NCI-H187 treated with DMSO at 0.1 percent for 48 hours (cell line): ENCODE measurements at regions not wholly inside any gene's neighbourhood (a gene's known extent, or its start where the extent isn't known, plus 50 kb on each side); places are given as distances from the start of the nearest gene placed in this dataset.

Experiments used
- DNase-seq: peaks from one replicate; lab custom pipeline; 2025; lab: John Stamatoyannopoulos, UW

DNA sequence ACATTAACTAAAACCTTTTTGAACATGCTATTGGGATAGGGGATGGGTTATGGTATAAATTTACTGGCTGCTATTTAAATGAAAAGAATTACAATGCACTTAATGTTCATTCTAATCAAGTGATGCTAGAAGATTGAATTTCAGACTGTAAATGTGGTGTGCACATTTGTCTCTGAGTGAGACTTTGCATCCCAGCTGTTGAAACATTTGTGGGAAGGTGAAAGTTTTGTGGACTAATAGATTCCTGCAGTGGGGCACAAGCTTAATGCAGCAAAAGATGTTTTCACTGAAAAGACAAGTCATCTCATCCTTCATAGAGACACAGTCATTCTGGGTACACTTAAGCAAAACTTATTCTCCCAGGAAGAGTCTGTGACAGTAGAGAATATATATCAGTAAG is 323.6 kb downstream of the NFIB start:
- DNase-seq: no peak

DNA sequence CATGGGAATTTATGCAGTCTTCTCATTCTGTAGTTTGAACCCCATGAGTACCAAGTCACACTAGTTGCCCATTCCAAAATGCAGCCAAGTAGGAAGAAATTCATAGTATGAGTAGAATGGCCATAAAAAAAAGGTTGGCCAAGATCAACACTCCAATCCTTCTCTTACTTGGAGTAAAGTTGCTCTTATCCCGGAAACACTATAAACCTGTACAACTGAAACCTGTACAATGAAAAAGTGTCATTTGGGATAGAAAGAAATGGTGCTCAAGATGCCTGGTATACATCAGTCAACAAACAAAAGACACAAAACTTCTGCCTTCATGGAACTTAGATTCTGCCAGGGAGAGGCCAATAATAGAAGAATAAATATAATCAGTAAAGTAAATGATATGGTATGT is 325.0 kb downstream of the NFIB start:
- no peak for DNase-seq

DNA sequence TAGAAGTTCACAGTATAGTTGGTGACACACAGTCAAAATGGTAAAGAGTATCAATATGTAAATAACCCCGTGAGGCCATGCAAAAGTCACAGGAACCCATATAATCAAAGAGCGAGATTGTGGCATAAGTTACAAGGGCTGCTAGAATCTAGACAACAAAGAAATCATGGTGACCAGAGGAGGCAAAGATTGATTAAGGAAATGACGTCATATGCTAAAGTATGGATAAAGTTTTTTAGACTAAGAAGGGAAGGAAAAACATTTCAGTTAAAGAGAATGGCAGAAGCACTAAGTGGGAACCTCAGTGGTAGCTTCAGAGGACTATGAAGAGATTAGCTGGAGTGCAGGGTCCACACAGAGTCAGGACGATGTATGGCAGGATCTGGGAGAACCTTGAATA is 330.3 kb downstream of the NFIB start:
- DNase-seq: no peak

DNA sequence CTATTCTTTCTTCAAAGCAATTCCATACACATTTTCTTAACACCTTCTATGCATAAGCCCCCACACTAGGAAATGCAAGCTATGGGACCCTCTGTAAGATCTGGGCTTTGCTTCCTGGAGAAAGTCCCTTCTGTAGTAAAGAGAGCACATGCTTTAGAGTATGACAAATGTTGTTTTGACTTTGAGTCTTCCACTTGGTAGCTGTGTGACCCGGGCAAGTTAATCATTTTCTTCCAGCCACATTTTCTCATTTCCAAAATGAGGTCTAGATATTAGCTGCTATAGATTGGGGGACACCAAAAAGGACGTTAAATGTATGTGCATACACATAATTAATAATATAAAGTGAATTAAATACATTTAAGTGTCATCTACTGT is 334.0 kb downstream of the NFIB start:
- no peak for DNase-seq

DNA sequence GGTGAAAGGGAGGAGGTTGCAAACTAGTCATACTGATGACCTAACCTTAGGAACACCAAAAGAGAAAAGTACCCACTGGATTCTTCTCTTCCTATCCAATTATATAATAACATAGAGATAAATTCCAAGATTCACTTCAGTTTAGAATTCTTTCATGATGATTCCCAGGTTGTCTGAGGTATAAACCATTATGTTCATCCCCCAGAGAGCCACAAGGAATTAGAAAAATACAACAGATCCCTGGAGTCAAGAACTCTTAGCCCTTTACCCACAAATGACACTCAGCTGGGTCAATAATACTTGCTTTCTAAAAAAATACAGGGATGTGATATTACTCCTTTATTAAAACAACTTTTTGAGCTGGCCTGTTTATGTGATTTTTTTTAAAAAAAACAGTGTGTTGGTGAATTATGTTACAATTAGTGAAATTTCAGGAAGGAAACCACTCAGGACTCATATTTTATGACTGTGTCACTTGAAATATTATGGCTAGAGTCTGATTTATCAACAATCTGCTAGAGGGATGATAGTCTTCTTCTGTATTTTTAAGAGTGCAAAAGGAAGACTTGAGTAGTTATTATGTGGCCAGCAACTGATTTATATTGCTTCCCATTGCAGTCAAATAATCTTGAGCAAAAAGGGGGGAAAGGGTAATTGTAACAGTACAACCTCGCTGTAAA is 338.2 kb downstream of the NFIB start:
- no peak for DNase-seq

DNA sequence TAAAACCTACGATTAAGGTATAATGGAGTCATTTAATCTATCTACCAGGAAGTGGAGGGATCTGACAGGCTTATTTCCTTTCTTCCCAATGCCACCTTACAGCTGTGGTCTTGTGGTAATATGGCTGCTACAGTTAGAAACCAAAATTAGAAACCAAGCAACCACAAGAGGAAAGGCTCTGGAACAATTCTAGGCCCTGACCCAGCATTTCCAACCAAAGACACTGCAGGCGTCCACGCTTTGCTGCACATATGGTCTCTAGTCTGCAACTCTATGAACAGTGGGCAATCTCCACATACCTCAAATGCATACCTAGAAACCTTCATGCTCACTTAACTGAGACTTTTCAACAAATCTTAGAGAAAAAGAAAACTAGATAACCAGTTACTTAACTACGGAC is 339.1 kb downstream of the NFIB start:
- no peak for DNase-seq

DNA sequence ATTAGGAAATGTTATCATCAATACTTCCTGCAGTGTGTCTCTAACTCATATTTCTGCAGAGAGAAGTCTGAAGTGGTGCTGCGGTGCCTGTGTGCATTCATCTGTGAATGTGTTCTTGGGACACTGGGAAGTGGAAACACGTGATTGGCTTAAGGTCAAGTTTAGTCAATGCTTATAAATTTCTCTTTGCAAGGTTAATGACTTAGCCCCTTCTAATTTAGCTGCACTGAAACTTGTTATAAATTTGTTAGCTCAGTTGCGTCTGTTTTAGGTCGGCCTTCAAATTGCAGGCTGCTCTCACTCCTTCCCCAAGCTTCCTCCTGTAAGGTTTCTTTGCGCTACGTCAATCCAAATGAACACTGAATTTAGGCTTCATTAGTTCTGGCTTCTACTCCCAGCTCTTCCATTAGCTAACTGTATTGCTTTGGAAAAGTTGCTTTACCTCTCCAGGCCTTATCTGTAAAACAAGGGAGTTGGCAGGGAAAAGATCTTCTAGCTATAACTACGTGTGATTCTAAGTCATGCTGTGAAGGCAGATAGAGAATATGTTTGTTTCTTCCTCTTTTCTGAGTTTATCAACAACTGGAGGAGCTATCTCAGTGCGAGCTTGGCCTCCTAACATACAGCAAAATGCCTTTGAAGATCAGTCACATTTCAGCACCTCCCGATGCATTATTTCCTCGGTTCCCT is 341.8 kb downstream of the NFIB start:
- no peak for DNase-seq

DNA sequence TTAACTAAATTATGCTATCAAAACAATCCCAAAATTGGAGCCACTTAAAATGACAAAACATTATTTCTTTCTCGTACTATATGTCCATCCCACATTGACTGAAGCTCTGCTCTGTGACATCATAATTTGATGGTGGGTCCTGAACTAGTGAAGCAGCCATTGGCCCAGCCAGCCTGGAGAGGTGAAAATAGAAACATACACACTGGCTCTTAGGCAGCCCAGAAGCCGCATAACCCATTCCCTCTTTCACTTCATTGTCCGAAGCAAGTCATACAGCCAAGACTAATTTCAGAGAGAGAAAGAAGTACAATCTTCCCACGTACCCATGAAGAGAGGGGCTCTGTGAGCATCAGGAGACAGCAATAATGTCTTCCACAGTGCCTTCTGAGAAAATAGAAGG is 342.5 kb downstream of the NFIB start:
- DNase-seq: no peak

DNA sequence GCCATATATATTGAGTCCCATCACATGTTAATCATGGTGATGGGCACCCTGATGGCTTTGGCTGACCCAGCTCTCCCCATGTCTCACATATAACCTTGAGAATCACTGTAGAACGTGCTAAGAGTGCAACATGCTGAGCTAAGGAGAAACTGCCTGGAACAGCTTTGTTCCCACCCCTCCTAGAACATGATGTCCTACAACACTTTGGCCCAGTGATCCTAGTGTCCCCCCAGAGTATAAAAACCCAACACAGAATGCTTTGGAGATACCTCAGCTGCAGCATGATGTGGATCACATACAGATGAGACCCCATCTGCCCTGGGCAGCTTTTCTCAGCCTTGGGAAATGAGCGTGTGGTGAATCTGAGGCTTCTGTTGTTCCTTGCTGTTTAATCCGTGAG is 343.5 kb downstream of the NFIB start:
- DNase-seq: no peak

DNA sequence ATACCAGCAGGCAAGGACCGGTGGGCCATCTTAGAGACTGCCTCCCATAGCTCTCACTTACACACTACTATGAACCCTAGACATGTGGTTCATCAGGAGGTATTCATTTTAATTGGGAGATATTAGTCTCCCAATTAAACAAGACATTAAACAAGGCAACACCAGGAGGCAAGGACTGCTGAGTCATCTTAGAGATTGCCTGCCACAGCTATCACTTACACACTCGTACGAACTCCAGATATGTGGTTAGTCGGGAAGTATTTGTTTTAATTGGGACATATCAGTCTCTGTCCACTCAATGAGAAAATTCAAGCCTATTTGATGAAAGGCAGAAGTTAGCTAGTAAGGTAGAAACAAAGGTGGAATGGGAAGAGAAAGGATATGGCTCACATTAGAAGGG is 343.9 kb downstream of the NFIB start:
- no peak for DNase-seq

DNA sequence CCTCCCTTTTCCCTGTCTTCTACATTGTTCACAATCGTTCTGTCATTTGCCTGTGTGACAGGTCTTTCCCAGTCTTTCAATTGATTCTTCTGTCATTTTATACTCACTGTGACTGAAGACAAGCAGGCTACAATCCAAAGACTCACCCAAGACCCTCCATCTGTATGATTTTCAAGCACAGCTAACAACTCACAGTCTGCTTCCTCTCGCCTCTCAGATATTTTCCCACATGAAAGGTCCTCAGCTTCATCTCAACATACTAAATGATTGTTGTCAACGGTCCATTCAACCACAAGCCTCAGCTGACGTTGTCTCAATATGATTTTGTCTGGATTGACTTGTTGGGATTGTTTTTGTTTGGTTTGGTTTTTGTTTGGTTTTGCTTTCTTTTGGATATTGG is 346.5 kb downstream of the NFIB start:
- peak; percentile 9 for DNase-seq

DNA sequence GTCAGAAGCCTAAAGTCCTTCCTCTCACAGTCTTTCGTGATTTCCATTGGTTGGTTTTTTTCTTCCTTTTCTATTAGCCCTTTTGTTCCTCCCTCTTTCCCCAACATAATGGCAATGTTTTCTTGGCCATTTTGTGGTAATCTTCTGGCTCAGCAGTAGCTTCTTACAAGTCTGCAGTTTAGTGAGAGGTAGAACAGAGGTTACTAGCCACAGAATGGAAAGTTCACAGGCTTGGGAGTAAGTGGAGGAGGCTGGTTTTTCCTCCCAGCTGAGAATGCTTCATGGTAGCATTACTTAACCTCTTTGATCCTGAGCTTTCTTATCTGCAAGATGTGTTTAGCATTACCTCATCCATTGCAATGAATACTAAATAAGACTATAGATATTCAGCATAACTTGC is 346.9 kb downstream of the NFIB start:
- no peak for DNase-seq

DNA sequence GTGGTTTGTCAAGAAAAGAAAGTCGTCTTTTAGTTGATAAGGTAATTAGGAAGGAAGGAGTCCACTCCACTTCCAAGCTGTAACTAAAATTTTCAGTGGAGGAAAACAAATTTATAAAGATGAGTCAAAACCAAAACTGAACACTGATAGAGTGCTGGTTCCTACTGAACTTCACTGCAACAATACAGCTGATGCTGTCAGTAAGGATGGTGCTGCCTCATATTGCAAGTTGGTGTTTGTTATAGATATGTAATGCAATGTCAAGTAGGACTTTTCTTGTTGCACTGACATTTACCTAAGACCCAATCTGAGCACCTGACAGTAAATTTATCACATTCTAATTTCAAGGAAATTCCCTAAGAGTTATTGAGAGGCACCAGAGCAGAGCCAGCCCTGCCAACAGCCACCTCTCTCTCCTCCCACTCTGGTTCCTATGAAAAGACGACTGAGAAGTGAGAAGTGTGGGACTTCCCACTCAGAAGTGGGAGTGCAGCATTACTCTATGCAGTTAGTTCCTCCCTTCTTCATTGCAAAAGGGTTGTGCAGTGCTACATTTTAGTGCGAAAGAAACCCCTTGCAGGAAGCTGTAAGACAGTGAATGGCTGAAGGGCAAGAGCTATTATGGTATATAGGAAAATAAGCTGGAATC is 350.8 kb downstream of the NFIB start:
- DNase-seq: no peak

DNA sequence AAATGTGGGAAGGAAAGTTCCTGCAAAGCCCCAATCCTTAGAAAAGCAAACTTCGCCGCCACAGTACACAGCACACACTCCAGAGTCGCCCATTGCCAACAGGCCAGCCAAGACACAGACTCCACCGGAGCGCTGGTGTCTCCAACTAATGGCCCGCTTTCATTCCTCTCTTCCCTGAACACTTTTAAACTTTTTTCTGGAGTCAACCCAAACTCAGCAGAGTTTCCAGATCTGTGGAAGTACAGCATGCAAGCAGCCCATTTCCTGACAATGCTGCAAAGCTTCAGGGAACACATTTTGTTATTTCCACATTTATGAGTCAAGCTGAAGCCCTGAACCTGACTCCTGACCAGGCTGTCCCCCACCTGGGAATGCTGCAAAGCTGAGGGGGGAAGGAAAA is 351.9 kb downstream of the NFIB start:
- DNase-seq: no peak

DNA sequence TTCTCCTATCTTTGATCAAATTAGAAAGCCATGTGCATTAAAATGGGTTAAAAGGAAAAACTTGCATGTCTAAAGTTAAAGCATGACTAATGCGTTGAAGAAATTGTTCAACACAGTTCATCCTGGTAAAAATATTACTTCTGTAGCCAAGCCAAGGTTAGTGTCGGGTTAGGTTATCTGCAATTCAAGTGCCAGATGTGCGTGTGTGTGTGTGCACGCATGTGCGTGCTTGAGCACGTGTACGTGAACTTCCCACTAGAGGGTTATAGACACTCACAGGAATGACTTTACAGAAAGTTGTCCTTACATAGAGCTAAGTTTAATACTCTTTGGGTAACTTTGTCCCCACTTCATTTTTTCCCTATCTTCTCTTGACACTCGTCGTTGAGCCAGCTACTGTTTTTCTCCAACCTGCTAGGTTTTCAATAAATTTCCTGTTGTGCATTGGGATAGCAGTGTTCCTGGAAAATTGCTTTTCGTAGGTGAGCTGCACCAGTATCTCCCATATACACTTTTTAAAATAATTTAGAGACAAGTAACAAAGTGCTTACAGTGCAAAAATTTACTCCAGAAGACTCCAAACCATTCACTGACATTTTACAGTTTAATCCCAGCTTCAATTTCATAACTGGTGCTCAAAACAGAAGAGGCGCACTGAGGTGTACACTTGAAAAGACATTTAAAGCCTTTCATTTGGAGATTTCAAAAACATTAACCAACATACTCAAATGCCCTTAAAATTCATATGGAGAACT is 353.8 kb downstream of the NFIB start:
- no peak for DNase-seq

DNA sequence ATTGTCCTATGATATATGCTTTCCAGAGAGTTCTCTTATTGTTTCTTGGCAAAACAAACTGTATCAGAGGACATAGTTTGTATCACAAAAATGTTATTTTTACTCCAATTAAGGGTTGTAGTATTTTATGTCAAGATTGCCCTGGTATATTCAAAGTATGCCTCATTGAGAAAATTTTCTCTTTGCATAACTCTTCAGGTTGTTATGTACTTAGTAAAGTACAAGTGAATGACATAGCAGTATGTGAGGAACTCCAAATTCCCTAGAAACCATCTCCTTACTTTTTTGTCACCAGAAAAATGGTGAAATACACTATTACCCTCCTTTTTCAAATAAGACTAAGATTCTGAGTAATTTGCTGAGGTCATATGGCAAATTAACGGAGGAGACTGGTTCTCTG is 355.3 kb downstream of the NFIB start:
- no peak for DNase-seq

DNA sequence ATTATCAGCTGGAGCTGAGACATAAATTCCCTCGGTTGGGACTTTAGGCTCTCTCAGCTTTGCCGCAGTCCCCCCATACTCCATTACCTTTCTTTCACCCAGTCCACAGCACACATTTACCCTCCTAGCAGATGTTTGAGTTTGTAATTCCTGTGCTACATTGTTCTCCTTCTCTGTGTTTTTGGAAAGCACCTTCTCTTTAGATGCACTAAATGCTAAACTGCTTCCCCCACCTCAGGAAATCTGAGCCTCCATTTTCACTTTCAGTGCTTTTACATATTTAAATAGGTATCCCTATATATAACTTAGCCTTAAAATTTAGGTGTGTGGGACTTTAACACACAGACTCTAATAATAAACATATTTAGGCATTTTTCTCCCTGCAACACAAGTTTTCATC is 356.9 kb downstream of the NFIB start:
- no peak for DNase-seq

DNA sequence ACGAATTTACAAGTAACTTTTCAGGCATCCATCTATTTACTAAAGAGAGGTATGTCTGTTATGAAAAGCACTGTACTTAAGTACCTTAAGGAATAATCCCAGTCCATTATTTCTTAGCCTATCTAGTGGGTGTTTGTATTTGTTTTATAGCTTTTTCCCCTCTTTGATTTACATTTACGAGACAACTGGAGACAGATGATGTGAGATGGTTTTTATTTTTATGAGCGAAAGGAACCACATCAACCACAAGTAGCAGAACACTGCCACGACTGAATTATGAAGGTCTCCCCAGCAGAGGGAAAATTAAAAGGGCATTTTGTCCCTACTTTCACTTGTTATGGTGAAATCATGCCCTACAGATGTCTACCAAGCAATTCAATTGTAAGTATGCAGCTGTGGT is 357.8 kb downstream of the NFIB start:
- DNase-seq: peak; percentile 78

DNA sequence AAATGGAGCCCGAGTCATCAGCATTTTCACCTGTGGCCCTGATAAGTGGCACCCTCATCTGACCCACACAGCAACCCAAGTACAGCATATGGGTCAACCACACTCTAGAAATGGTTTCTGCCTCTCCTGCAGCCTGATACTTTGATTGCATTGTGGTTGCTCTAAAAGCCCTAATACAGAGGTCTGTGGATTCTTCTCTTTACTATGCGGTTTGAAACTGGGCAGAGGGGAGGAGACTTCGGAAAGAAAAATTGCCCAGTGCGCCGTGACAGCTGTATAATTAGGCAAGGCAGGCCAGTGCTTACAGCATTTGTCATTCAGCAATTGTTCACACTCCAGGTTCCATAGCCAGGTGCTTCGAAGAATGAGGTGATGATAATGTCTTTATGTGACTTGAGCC is 361.0 kb downstream of the NFIB start:
- peak; percentile 87 for DNase-seq

DNA sequence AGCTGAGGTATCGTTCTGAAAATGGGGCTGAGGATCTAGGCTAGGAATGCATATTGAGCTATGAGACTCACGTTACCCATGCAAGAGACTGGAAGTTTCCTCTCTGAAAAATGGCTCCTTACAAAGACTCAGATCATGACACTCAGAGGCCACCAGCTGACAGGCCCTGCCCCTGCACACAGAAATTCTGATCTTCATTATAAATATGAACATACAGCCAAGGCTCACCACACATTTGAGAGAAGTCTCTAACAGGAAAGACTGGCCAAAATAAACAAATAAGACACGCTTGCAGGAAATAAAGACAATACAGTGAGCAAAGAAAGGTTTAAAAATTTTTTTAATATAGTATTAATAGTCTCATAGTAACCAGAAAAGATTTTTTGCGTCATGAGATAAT is 365.9 kb downstream of the NFIB start:
- no peak for DNase-seq

DNA sequence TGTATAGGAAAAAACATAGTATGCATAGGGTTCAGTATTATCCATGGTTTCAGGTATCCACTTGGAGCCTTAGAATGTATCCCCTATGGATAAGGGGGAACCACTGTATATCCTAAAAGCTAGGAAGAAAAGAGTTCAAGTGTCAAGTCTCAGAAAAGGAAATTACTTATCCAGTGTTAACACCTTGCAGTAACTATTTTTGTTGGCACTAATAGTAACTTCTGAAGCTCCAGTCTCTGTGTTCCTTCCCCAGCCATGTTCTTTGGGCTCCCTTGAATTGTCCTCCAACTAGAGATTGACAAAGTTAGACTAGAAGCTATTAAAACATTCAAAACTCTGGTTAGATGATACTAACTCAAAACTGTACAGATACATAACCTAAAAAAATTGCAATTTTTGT is 370.8 kb downstream of the NFIB start:
- DNase-seq: no peak

DNA sequence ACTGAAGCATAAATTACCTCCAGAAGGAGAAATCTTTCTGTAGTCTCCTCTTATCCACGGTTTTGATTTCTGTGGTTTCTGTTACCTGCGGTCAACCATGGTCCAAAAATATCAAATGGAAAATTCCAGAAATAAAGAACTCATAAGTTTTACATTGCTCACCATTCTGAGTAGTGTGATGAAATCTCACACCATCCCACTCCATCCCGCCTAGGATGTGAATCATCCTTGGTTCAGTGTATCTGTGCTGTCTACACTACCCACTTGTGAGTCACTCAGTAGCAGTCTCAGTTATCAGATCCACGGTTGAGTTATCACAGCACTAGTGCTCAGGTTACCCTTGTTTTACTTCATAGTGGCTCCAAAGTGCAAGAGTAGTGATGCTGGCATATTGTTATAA is 371.2 kb downstream of the NFIB start:
- DNase-seq: no peak

DNA sequence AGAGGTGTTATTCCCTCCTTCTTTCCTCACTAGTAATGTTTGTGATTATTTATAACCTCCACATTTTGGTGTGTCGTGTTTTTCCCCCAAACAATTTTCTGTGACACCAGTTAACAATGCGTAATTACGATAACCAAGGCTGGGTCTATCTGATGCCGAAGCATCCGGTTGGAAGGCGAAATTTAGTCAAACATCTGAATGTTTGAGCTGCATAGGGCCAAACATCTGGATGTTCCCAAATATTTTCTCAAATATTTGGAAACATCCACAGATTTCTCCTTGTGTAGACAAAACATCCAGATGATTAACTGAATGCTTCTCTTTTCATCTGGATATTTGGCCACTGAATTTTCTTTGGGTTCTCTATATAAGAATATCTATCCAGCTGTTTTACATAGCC is 371.7 kb downstream of the NFIB start:
- DNase-seq: no peak
